ENCODE measurements at regions not wholly inside any gene's neighbourhood (a gene's known extent, or its start where the extent isn't known, plus 50 kb on each side); places are given as distances from the start of the nearest gene placed in this dataset.

GRCh38 chr13:91195789-91196188, 151.7 kb upstream of the MIR17HG start:
- H3K4me3 ChIP-seq, result no peak overlapping the region
- H3K27me3 ChIP-seq, result no peaks in the 10 kb centered on the region
- DNase-seq (no peak), ATAC-seq (no peak)
- 39% methylated on average over 2 of the region's 2 CpGs for WGBS (ENCODE audit: insufficient coverage, low coverage, low lambda C conversion rate, missing lambda C conversion rate)
- H3K4me1 ChIP-seq, result no peaks in the 10 kb centered on the region
- H3K36me3 ChIP-seq, result no peaks in the 10 kb centered on the region
- no peak overlapping the region for H3K27ac ChIP-seq
- no peak for TF ChIP-seq CTCF (IDR thresholded peaks at IDR 0.05)
- no peak for TF ChIP-seq POLR2A (IDR thresholded peaks at IDR 0.05)
- no peaks in the 10 kb centered on the region for H3K9me3 ChIP-seq
- intact Hi-C loops (cut with DNase I), result no loop called here

- WGBS (ENCODE audit: insufficient coverage, low coverage, low lambda C conversion rate, missing lambda C conversion rate), result 49% methylated on average over 4 of the region's 4 CpGs
- Histone ChIP-seq H3K27ac (no peak overlapping the region), H3K4me1 (no peaks in the 10 kb centered on the region), H3K4me3 (no peak overlapping the region), H3K9me3 (no peaks in the 10 kb centered on the region), H3K36me3 (no peaks in the 10 kb centered on the region), H3K27me3 (no peaks in the 10 kb centered on the region)
- no peak for ATAC-seq
- DNase-seq, result no peak
- intact Hi-C loops (cut with DNase I), result no loop called here
- no peak for TF ChIP-seq CTCF (IDR thresholded peaks at IDR 0.05)
- no peak for TF ChIP-seq POLR2A (IDR thresholded peaks at IDR 0.05)
These were observed 150.5 kb upstream of the MIR17HG start for GRCh38 chr13:91196958-91197357.

GRCh38 chr13:91199866-91200265, 147.6 kb upstream of the MIR17HG start:
- Histone ChIP-seq H3K27ac (no peak overlapping the region), H3K27me3 (no peaks in the 10 kb centered on the region), H3K9me3 (no peaks in the 10 kb centered on the region), H3K4me3 (no peak overlapping the region), H3K36me3 (no peaks in the 10 kb centered on the region), H3K4me1 (no peaks in the 10 kb centered on the region)
- WGBS (ENCODE audit: insufficient coverage, low coverage, low lambda C conversion rate, missing lambda C conversion rate), result 32% methylated on average over 1 of the region's 1 CpG
- ATAC-seq (no peak), DNase-seq (no peak)
- intact Hi-C loops (cut with DNase I), result no loop called here
- TF ChIP-seq CTCF (IDR thresholded peaks at IDR 0.05) (no peak), POLR2A (IDR thresholded peaks at IDR 0.05) (no peak)

- no peaks in the 10 kb centered on the region for H3K9me3 ChIP-seq
- H3K27ac ChIP-seq, result no peak overlapping the region
- no peaks in the 10 kb centered on the region for H3K36me3 ChIP-seq
- ATAC-seq (no peak), DNase-seq (no peak)
- WGBS (ENCODE audit: insufficient coverage, low coverage, low lambda C conversion rate, missing lambda C conversion rate), result 59% methylated on average over 3 of the region's 3 CpGs
- TF ChIP-seq CTCF (IDR thresholded peaks at IDR 0.05), result no peak
- TF ChIP-seq POLR2A (IDR thresholded peaks at IDR 0.05), result no peak
- H3K4me3 ChIP-seq, result no peak overlapping the region
- no peaks in the 10 kb centered on the region for H3K4me1 ChIP-seq
- intact Hi-C loops (cut with DNase I), result no loop called here
- H3K27me3 ChIP-seq, result no peaks in the 10 kb centered on the region
These were observed 147.0 kb upstream of the MIR17HG start for GRCh38 chr13:91200486-91200885.

- Histone ChIP-seq H3K4me3 (no peak overlapping the region), H3K9me3 (no peaks in the 10 kb centered on the region), H3K36me3 (no peaks in the 10 kb centered on the region), H3K27me3 (no peaks in the 10 kb centered on the region), H3K27ac (no peak overlapping the region), H3K4me1 (no peaks in the 10 kb centered on the region)
- ATAC-seq (no peak), DNase-seq (no peak)
- intact Hi-C loops (cut with DNase I), result no loop called here
- TF ChIP-seq POLR2A (IDR thresholded peaks at IDR 0.05) (no peak), CTCF (IDR thresholded peaks at IDR 0.05) (no peak)
- WGBS (ENCODE audit: insufficient coverage, low coverage, low lambda C conversion rate, missing lambda C conversion rate), result 33% methylated on average over 1 of the region's 1 CpG
These were observed 144.1 kb upstream of the MIR17HG start for GRCh38 chr13:91203430-91203829.
